ENCODE measurements at regions not wholly inside any gene's neighbourhood (a gene's known extent, or its start where the extent isn't known, plus 50 kb on each side); places are given as distances from the start of the nearest gene placed in this dataset.

- no TSS peak for BruUV-seq (replicated peaks)
- intact Hi-C loops (cut with micrococcal nuclease; ENCODE audit: unreplicated experiment), result no loop called here
- CTCF ChIA-PET (ENCODE audit: unreplicated experiment), result no interaction called here
- Histone ChIP-seq H3K9me3 (ENCODE audit: low read length) (no peaks in the 10 kb centered on the region), H2AFZ (ENCODE audit: low read length) (no peak overlapping the region), H3K27ac (ENCODE audit: low read depth, low read length, poor library complexity, severe bottlenecking) (no peak overlapping the region), H3K36me3 (ENCODE audit: insufficient read depth, low read length) (no peaks in the 10 kb centered on the region), H4K20me1 (ENCODE audit: insufficient read depth, low read length) (no peaks in the 10 kb centered on the region), H3K9me2 (ENCODE audit: insufficient read depth, low read length) (no peaks in the 10 kb centered on the region), H3K4me1 (ENCODE audit: insufficient read depth, low read length, poor library complexity, severe bottlenecking) (no peaks in the 10 kb centered on the region), H3K4me3 (ENCODE audit: low read depth, low read length, poor library complexity, severe bottlenecking) (no peak overlapping the region), H3K79me2 (ENCODE audit: insufficient read depth, low read depth, low read length) (no peaks in the 10 kb centered on the region), H3K4me2 (ENCODE audit: low read length) (no peak overlapping the region)
- no peak for DNase-seq (ENCODE audit: low spot score)
- TF ChIP-seq EZH2phosphoT487 (IDR thresholded peaks at IDR 0.05; ENCODE audit: borderline replicate concordance, low read depth, low read length) (no peak), CTCF (conservative IDR thresholded peaks at IDR 0.05; ENCODE audit: low read length) (no peak)
- POLR2A ChIA-PET, result no interaction called here
Measured at GRCh38 chr11:10371926-10372641, 67.2 kb downstream of the ADM start.

GRCh38 chr11:10373340-10373739, 68.5 kb downstream of the ADM start:
- CTCF ChIA-PET (ENCODE audit: unreplicated experiment), result no interaction called here
- intact Hi-C loops (cut with micrococcal nuclease; ENCODE audit: unreplicated experiment), result no loop called here
- TF ChIP-seq CTCF (conservative IDR thresholded peaks at IDR 0.05; ENCODE audit: low read length), result no peak
- TF ChIP-seq EZH2phosphoT487 (IDR thresholded peaks at IDR 0.05; ENCODE audit: borderline replicate concordance, low read depth, low read length), result no peak

GRCh38 chr11:10373929-10374328, 69.1 kb downstream of the ADM start:
- no peak overlapping the region for H3K27ac ChIP-seq (ENCODE audit: low read depth, low read length, poor library complexity, severe bottlenecking)
- H3K9me3 ChIP-seq (ENCODE audit: low read length), result no peaks in the 10 kb centered on the region
- no peak for TF ChIP-seq CTCF (conservative IDR thresholded peaks at IDR 0.05; ENCODE audit: low read length)
- TF ChIP-seq EZH2phosphoT487 (IDR thresholded peaks at IDR 0.05; ENCODE audit: borderline replicate concordance, low read depth, low read length), result no peak
- H2AFZ ChIP-seq (ENCODE audit: low read length), result no peak overlapping the region
- H4K20me1 ChIP-seq (ENCODE audit: insufficient read depth, low read length), result no peaks in the 10 kb centered on the region
- ChIA-PET POLR2A (no interaction called here), CTCF (ENCODE audit: unreplicated experiment) (interaction anchor here (1.5 kb wide), 1 partner anchor 7 kb away, joined by 5 read pairs; no protein-coding TSS in a partner anchor)
- H3K36me3 ChIP-seq (ENCODE audit: insufficient read depth, low read length), result no peaks in the 10 kb centered on the region
- no peak for DNase-seq (ENCODE audit: low spot score)
- H3K4me1 ChIP-seq (ENCODE audit: insufficient read depth, low read length, poor library complexity, severe bottlenecking), result no peaks in the 10 kb centered on the region
- no peaks in the 10 kb centered on the region for H3K79me2 ChIP-seq (ENCODE audit: insufficient read depth, low read depth, low read length)
- intact Hi-C loops (cut with micrococcal nuclease; ENCODE audit: unreplicated experiment), result no loop called here
- no TSS peak for BruUV-seq (replicated peaks)
- H3K4me2 ChIP-seq (ENCODE audit: low read length), result no peak overlapping the region
- no peak overlapping the region for H3K4me3 ChIP-seq (ENCODE audit: low read depth, low read length, poor library complexity, severe bottlenecking)
- H3K9me2 ChIP-seq (ENCODE audit: insufficient read depth, low read length), result no peaks in the 10 kb centered on the region

More at GRCh38 chr11:10373340-10373739, 68.5 kb downstream of the ADM start:
- Histone ChIP-seq H3K4me3 (ENCODE audit: low read depth, low read length, poor library complexity, severe bottlenecking) (no peak overlapping the region), H3K36me3 (ENCODE audit: insufficient read depth, low read length) (no peaks in the 10 kb centered on the region), H4K20me1 (ENCODE audit: insufficient read depth, low read length) (no peaks in the 10 kb centered on the region), H3K79me2 (ENCODE audit: insufficient read depth, low read depth, low read length) (no peaks in the 10 kb centered on the region), H3K4me1 (ENCODE audit: insufficient read depth, low read length, poor library complexity, severe bottlenecking) (no peaks in the 10 kb centered on the region), H2AFZ (ENCODE audit: low read length) (no peak overlapping the region), H3K4me2 (ENCODE audit: low read length) (no peak overlapping the region), H3K9me2 (ENCODE audit: insufficient read depth, low read length) (no peaks in the 10 kb centered on the region), H3K9me3 (ENCODE audit: low read length) (no peaks in the 10 kb centered on the region), H3K27ac (ENCODE audit: low read depth, low read length, poor library complexity, severe bottlenecking) (no peak overlapping the region)
- no peak for DNase-seq (ENCODE audit: low spot score)
- POLR2A ChIA-PET, result no interaction called here
- no TSS peak for BruUV-seq (replicated peaks)
